HL-60 (cell line): ENCODE measurements at regions not wholly inside any gene's neighbourhood (a gene's known extent, or its start where the extent isn't known, plus 50 kb on each side); places are given as distances from the start of the nearest gene placed in this dataset.

Experiments used
- DNase-seq, 2 experiments: peaks; one replicate each; pipeline ENCODE4 v3.0.0-alpha.2; 2010 to 2020; ENCODE audit warnings: low read depth in 1 of 2, low spot score in 1 of 2
- H3K27ac ChIP-seq: fragments of 250-450 bp; sonication (Bioruptor Pico); replicated peaks from 2 replicates; pipeline ENCODE4 v1.5.1; 2020; ENCODE audit warnings: mild to moderate bottlenecking, moderate library complexity
- H3K27me3 ChIP-seq: fragments of 250-450 bp; sonication (Bioruptor Pico); 2 replicates; pipeline ENCODE4 v1.5.1; 2021; ENCODE audit warnings: mild to moderate bottlenecking, moderate library complexity; ENCODE audit not compliant: insufficient read depth, poor library complexity, severe bottlenecking
- H3K4me3 ChIP-seq: replicated peaks from 2 replicates; pipeline ENCODE4 v1.5.1; 2011; ENCODE audit warnings: mild to moderate bottlenecking, control low read depth, low read length; ENCODE audit not compliant: insufficient read depth
- CTCF ChIP-seq: IDR thresholded peaks from one replicate; pipeline ENCODE4 v1.5.1; 2011; ENCODE audit warnings: low read length, control low read depth, inconsistent platforms; ENCODE audit not compliant: insufficient read depth
- GABPA ChIP-seq: IDR thresholded peaks from 2 replicates; pipeline ENCODE4 v1.6.1; 2012; ENCODE audit warnings: low read depth
- POLR2AphosphoS5 ChIP-seq: IDR thresholded peaks from 2 replicates; pipeline ENCODE4 v1.6.1; 2012; ENCODE audit warnings: low read depth
- REST ChIP-seq: IDR thresholded peaks from 2 replicates; pipeline ENCODE4 v1.6.1; 2012; ENCODE audit warnings: low read depth; ENCODE audit not compliant: insufficient replicate concordance
- SPI1 ChIP-seq: IDR thresholded peaks from 2 replicates; pipeline ENCODE4 v1.6.1; 2012; ENCODE audit warnings: low read depth, mild to moderate bottlenecking, borderline replicate concordance

GRCh38 chr13:29955137-29955650, 104.8 kb upstream of the UBL3 start:
- H3K4me3 ChIP-seq: no peak overlapping the region
- DNase-seq: no peak
- no peaks in the 10 kb centered on the region for H3K27me3 ChIP-seq
- H3K27ac ChIP-seq: no peak overlapping the region
- TF ChIP-seq REST (no peak), CTCF (no peak), GABPA (no peak), POLR2AphosphoS5 (no peak)

GRCh38 chr13:29954082-29955028, 103.9 kb upstream of the UBL3 start:
- no peaks in the 10 kb centered on the region for H3K27me3 ChIP-seq
- DNase-seq: no peak
- H3K4me3 ChIP-seq: no peak overlapping the region
- no peak for TF ChIP-seq CTCF
- peak; percentile 17; the same call in 1 of the 2 replicates for TF ChIP-seq SPI1
- no peak for TF ChIP-seq GABPA
- TF ChIP-seq REST: no peak
- no peak overlapping the region for H3K27ac ChIP-seq

- no peak overlapping the region for H3K27ac ChIP-seq
- H3K4me3 ChIP-seq: no peak overlapping the region
- DNase-seq: no peak
- no peaks in the 10 kb centered on the region for H3K27me3 ChIP-seq
- TF ChIP-seq CTCF (no peak), SPI1 (no peak), POLR2AphosphoS5 (no peak), GABPA (no peak), REST (no peak)
These were observed 103.1 kb upstream of the UBL3 start for GRCh38 chr13:29953542-29953941.
